GM21717 (cell line): ENCODE measurements at regions not wholly inside any gene's neighbourhood (a gene's known extent, or its start where the extent isn't known, plus 50 kb on each side); places are given as distances from the start of the nearest gene placed in this dataset.

Source experiments
- ATAC-seq: cut with Tn5 transposase; IDR thresholded peaks from one replicate; pipeline ENCODE4 v1.9.1; 2021; ENCODE audit warnings: mild to moderate bottlenecking, moderate library complexity; ENCODE audit not compliant: unreplicated experiment

- no peak for ATAC-seq
These were observed 68.4 kb upstream of the TMC3 start for GRCh38 chr15:81442454-81442853.

GRCh38 chr15:81434851-81435250 is 60.8 kb upstream of the TMC3 start:
- no peak for ATAC-seq

DNA sequence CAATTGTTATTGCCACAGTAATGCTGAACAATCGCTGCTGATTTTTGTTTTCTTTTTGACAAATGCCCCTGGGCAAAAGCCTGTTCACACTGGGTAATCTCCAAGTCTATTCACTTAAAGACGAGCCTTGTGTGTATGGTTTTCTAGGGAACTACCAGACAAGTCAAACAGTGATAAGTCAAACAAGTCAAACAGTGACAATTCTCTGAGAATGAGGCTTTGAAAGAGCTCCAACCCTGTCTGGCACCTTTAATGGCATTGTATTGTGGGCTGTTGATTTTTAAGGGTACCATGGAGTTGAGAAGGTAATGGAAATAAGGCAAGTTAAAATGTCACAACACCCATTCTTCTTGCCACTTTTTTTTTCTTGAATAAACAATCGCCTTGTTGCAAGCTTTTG is 59.4 kb upstream of the TMC3 start:
- ATAC-seq: no peak

DNA sequence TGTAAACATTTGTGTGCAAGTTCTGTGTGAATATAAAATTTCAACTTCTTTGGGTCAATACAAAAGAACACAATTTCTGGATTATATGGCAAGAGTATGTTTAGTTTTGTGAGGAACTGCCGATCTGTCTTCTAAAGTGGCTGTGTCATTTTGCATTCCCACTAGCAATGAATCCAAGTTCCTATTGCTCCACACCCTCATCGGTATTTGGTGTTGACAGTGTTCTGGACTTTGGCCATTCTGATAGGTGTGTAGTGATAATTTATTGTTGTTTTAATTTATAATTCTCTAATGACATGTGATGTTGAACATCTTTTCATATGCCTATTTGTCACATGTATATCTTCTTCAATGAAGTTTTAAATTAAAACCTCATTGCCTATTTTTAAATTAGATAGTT is 58.2 kb upstream of the TMC3 start:
- ATAC-seq: no peak

DNA sequence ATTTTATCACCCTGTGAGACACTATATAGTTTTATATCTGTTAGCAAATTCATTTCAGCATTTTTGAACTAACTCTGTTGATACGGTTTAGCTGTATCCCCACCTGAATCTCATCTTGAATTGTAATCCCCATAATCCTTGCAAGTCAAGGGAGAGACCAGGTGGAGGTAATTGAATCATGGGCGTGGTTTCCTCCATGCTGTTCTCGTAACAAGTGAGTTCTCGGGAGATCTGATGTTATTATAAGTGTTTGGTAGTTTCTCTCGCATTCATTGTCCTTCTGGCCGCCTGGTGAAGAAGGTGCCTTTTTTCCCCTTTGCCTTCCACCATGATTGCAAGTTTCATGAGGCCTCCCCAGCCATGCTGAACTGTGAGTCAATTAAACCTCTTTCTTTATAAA is 53.2 kb upstream of the TMC3 start:
- ATAC-seq: no peak

GRCh38 chr15:81425905-81426304 is 51.9 kb upstream of the TMC3 start:
- no peak for ATAC-seq
